Testis (tissue), 2 donors: ENCODE measurements at regions not wholly inside any gene's neighbourhood (a gene's known extent, or its start where the extent isn't known, plus 50 kb on each side); places are given as distances from the start of the nearest gene placed in this dataset.

Source experiments
- DNase-seq: peaks from one replicate; pipeline ENCODE4 v3.0.0-alpha.2; 2019
- H3K27ac ChIP-seq, 2 donors: fragments of 200-600 bp; sonication (generic); one replicate each; pipeline ENCODE4 v1.5.1; 2019
- H3K27me3 ChIP-seq: fragments of 200-600 bp; sonication (generic); one replicate; pipeline ENCODE4 v1.5.1; 2019
- H3K36me3 ChIP-seq: fragments of 200-600 bp; sonication (generic); one replicate; pipeline ENCODE4 v1.5.1; 2017; ENCODE audit warnings: low read depth; ENCODE audit errors: missing control alignments
- H3K4me1 ChIP-seq: fragments of 200-600 bp; sonication (generic); one replicate; pipeline ENCODE4 v1.5.1; 2019
- H3K4me3 ChIP-seq, 2 donors: fragments of 200-600 bp; sonication (generic); one replicate each; pipeline ENCODE4 v1.5.1; 2017 to 2019
- H3K9me3 ChIP-seq: fragments of 200-600 bp; sonication (generic); one replicate; pipeline ENCODE4 v1.5.1; 2017
- POLR2A ChIP-seq: fragments of 450-650 bp; IDR thresholded peaks from one replicate; pipeline ENCODE4 v1.6.1; 2017; ENCODE audit warnings: antibody characterized with exemption, mild to moderate bottlenecking, moderate library complexity
- WGBS, 2 donors: methylation state at CpG; one replicate each; pipeline ENCODE4 v1.1.5; 2018; 5-methylcytosine and 5-hydroxymethylcytosine counted together
- intact Hi-C: fragments of 100-400 bp; cut with DNase I; formaldehyde crosslinking; loops from one replicate; pipeline ENCODE4 v1.15.1; 2023; ENCODE audit warnings: low total_unique reads
- TF ChIP-seq, protein P1 (sequence below), 3 experiments: fragments of 450-650 bp in 2 of 3; fragments of 200-600 bp in 1 of 3; sonication (generic) in 1 of 3; IDR thresholded peaks; one replicate each; pipeline ENCODE4 v1.5.1; 2016 to 2019; ENCODE audit warnings: antibody characterized with exemption in 3 of 3, mild to moderate bottlenecking in 2 of 3, moderate library complexity in 1 of 3

DNA sequence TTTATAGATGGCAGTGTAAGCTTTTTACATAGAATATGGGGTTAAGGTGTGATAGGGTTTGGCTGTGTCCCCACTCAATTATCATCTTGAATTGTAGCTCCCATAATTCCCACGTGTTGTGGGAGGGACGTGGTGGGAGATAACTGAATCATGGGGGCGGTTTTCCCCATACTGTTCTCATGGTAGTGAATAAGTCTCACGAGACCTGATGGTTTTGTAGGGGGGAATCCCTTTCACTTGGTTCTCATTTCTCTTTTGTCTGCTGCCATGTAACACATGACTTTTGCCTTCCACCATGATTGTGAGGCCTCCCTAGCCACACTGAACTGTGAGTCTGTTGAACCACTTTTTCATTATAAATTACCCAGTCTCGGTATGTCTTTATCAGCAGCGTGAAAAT, 290.3 kb upstream of the B3GALT2 start:
- no peaks in the 10 kb centered on the region for H3K4me1 ChIP-seq
- no peak for DNase-seq
- no peaks in the 10 kb centered on the region for H3K9me3 ChIP-seq
- intact Hi-C loops = no loop called here
- TF ChIP-seq, protein P1, sequence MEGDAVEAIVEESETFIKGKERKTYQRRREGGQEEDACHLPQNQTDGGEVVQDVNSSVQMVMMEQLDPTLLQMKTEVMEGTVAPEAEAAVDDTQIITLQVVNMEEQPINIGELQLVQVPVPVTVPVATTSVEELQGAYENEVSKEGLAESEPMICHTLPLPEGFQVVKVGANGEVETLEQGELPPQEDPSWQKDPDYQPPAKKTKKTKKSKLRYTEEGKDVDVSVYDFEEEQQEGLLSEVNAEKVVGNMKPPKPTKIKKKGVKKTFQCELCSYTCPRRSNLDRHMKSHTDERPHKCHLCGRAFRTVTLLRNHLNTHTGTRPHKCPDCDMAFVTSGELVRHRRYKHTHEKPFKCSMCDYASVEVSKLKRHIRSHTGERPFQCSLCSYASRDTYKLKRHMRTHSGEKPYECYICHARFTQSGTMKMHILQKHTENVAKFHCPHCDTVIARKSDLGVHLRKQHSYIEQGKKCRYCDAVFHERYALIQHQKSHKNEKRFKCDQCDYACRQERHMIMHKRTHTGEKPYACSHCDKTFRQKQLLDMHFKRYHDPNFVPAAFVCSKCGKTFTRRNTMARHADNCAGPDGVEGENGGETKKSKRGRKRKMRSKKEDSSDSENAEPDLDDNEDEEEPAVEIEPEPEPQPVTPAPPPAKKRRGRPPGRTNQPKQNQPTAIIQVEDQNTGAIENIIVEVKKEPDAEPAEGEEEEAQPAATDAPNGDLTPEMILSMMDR (IDR thresholded peaks at IDR 0.05) = no peak
- TF ChIP-seq POLR2A = no peak
- no peaks in the 10 kb centered on the region for H3K27me3 ChIP-seq
- H3K4me3 ChIP-seq = no peak overlapping the region
- no peak overlapping the region for H3K27ac ChIP-seq
- no peaks in the 10 kb centered on the region for H3K36me3 ChIP-seq
- 87 to 88% methylated on average over 6 of the region's 6 CpGs for WGBS, 2 donors

DNA sequence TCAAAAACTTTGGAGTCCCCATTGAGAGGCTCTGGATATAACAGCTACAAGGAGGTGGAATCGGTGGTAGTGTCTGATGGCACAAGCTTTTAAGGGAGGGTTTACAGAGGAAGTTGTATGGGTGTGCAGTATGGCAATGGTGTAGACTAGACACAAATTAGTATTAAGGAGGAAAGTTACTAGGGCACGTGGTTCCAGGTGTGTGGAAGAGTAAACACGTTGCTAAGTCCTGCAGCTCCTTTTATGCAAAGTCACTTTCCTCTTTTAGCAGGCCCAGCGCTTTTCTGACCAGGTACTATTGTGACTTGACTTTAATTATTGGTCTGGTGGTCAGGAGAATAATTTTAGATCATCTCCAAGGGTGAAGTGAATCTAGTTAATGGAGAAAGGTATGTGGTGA, 287.5 kb upstream of the B3GALT2 start:
- Histone ChIP-seq H3K9me3 (no peaks in the 10 kb centered on the region), H3K27ac (no peak overlapping the region), H3K4me3 (no peak overlapping the region), H3K36me3 (no peaks in the 10 kb centered on the region), H3K4me1 (no peaks in the 10 kb centered on the region), H3K27me3 (no peaks in the 10 kb centered on the region)
- intact Hi-C loops = no loop called here
- WGBS, 2 donors = 94 to 95% methylated on average over 4 of the region's 4 CpGs
- no peak for DNase-seq
- TF ChIP-seq, protein P1 (IDR thresholded peaks at IDR 0.05) = no peak
- no peak for TF ChIP-seq POLR2A

DNA sequence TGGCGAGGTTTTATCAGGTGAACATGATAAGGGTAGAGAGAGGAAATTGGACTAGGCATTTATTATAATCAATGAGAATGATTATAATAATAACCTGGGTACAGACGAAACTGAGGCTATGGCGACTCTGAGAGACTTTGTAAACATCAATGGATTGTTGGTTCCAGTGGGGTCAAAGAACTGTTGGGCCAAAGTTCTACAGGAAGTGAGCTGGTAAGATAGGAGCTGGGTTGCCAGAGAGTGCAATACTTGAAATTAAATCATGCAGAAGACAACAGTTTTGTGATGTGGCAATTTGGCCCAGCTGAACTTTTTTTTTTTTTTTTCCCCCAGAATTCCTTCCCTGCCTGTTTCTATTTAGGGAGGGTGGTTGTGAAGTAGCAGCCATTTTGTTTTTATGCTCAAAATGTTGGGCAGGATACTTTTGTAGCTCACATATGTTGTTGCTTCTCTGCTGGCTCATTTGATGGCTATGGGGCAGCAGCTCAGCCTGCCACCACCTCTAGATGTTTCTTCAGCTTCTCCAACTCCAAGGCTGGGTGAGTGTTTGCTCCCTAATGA, 286.5 kb upstream of the B3GALT2 start:
- Histone ChIP-seq H3K36me3 (no peaks in the 10 kb centered on the region), H3K27me3 (no peaks in the 10 kb centered on the region), H3K4me1 (no peaks in the 10 kb centered on the region), H3K27ac (no peak overlapping the region), H3K9me3 (no peaks in the 10 kb centered on the region), H3K4me3 (no peak overlapping the region)
- TF ChIP-seq, protein P1 (IDR thresholded peaks at IDR 0.05) = no peak
- TF ChIP-seq POLR2A = no peak
- no peak for DNase-seq
- 92 to 94% methylated on average over 3 of the region's 3 CpGs for WGBS, 2 donors
- intact Hi-C loops = no loop called here

DNA sequence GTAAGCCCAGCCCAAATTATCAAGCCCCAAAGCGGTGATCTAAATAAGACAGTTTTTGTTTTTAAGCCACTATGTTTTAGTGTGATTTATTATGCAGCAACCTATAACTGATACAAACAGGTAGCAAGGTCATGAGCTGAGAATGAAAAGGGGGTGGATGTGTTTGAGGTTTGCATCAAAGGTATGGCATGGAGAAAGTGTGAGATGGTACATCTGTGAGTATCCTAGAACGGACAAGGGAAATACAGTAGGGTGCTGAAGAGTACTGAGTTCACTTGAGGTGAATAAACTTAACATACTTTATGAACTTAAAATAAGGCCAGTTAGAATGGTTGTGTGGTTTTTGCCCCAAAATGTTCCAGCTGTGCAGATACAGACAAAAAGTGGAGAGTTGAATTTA, 286.0 kb upstream of the B3GALT2 start:
- Histone ChIP-seq H3K4me3 (no peak overlapping the region), H3K9me3 (no peaks in the 10 kb centered on the region), H3K27ac (no peak overlapping the region), H3K27me3 (no peaks in the 10 kb centered on the region), H3K4me1 (no peaks in the 10 kb centered on the region), H3K36me3 (no peaks in the 10 kb centered on the region)
- WGBS, 2 donors = 94 to 98% methylated on average over 2 of the region's 2 CpGs
- no peak for DNase-seq
- TF ChIP-seq, protein P1 (IDR thresholded peaks at IDR 0.05) = no peak
- no peak for TF ChIP-seq POLR2A
- intact Hi-C loops = no loop called here

DNA sequence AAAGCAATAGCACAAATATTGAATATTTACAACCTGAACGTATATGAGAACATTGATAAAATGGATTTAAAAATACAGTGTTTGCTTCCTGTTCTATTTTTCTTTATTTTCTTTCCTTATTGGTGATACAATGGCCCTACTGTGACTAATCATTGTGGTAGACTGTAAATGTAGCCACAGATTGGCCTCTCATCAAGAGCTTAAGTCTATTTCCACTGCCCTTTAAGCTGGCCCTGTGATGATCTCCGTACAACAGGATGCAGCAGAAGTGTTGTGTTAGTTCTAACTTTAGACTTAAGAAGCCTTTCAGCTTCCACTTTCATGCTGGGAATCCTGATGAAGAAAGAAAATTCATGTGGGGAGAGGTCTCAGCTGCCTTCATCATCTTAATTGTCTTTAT, 285.6 kb upstream of the B3GALT2 start:
- no peak overlapping the region for H3K4me3 ChIP-seq
- DNase-seq = no peak
- WGBS, 2 donors = 85 to 89% methylated on average over 2 of the region's 2 CpGs
- no peak overlapping the region for H3K27ac ChIP-seq
- intact Hi-C loops = no loop called here
- H3K36me3 ChIP-seq = no peaks in the 10 kb centered on the region
- no peaks in the 10 kb centered on the region for H3K27me3 ChIP-seq
- no peaks in the 10 kb centered on the region for H3K9me3 ChIP-seq
- TF ChIP-seq, protein P1 (IDR thresholded peaks at IDR 0.05) = no peak
- TF ChIP-seq POLR2A = no peak
- H3K4me1 ChIP-seq = no peaks in the 10 kb centered on the region
